Liver (tissue), 3 donors: ENCODE measurements at regions not wholly inside any gene's neighbourhood (a gene's known extent, or its start where the extent isn't known, plus 50 kb on each side); places are given as distances from the start of the nearest gene placed in this dataset.

Experiments used
- HNF4A ChIP-seq, 2 donors: conservative IDR thresholded peaks; 2 replicates each; pipeline ENCODE4 v1.6.1; 2016; ENCODE audit warnings: antibody characterized with exemption in 2 of 2, mild to moderate bottlenecking in 2 of 2
- JUND ChIP-seq, 2 donors: IDR thresholded peaks; 2 replicates each; pipeline ENCODE4 v1.6.1; 2016; ENCODE audit warnings: antibody characterized with exemption in 2 of 2
- SP1 ChIP-seq: IDR thresholded peaks from 2 replicates; pipeline ENCODE4 v1.6.1; 2018; ENCODE audit warnings: antibody characterized with exemption, mild to moderate bottlenecking
- TF ChIP-seq, protein P1 (sequence below): fragments of 150-350 bp; IDR thresholded peaks from 2 replicates; pipeline ENCODE4 v1.5.1; 2017; ENCODE audit warnings: improper control_type of control experiment, low read depth, low read length; ENCODE audit not compliant: missing input control
- TF ChIP-seq, protein P2 (sequence below): IDR thresholded peaks from 2 replicates; pipeline ENCODE4 v1.6.1; 2016; ENCODE audit warnings: antibody characterized with exemption
- TF ChIP-seq, protein P3 (sequence below): IDR thresholded peaks from 2 replicates; pipeline ENCODE4 v1.6.1; 2016; ENCODE audit warnings: antibody characterized with exemption
- TF ChIP-seq, protein P4 (sequence below): IDR thresholded peaks from 2 replicates; pipeline ENCODE4 v1.6.1; 2016; ENCODE audit warnings: antibody characterized with exemption, mild to moderate bottlenecking
- donor health status: healthy.
- donor health status: healthy.

DNA sequence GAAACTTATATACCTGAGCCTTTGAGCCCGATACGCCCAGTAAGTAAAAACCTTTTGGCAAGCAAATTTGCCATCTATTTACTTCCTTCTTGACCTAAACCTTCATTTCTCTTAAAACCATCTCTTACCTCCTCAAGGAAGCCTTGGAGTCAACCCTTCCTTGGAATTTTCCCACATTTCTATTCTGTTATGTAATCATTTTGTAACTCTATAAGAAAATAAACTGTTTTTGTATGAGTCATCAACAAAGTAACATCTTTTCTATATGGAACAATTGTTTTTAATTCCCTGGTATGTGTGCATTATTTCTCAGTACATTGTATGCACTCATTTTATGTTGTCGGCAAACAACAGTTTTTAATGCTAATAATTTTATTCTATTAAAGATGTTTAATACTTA lies 162.0 kb downstream of the TEX36 start:
- TF ChIP-seq, protein P1, sequence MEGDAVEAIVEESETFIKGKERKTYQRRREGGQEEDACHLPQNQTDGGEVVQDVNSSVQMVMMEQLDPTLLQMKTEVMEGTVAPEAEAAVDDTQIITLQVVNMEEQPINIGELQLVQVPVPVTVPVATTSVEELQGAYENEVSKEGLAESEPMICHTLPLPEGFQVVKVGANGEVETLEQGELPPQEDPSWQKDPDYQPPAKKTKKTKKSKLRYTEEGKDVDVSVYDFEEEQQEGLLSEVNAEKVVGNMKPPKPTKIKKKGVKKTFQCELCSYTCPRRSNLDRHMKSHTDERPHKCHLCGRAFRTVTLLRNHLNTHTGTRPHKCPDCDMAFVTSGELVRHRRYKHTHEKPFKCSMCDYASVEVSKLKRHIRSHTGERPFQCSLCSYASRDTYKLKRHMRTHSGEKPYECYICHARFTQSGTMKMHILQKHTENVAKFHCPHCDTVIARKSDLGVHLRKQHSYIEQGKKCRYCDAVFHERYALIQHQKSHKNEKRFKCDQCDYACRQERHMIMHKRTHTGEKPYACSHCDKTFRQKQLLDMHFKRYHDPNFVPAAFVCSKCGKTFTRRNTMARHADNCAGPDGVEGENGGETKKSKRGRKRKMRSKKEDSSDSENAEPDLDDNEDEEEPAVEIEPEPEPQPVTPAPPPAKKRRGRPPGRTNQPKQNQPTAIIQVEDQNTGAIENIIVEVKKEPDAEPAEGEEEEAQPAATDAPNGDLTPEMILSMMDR = no peak
- TF ChIP-seq HNF4A (conservative IDR thresholded peaks at IDR 0.05) = no peak
- TF ChIP-seq, protein P2, sequence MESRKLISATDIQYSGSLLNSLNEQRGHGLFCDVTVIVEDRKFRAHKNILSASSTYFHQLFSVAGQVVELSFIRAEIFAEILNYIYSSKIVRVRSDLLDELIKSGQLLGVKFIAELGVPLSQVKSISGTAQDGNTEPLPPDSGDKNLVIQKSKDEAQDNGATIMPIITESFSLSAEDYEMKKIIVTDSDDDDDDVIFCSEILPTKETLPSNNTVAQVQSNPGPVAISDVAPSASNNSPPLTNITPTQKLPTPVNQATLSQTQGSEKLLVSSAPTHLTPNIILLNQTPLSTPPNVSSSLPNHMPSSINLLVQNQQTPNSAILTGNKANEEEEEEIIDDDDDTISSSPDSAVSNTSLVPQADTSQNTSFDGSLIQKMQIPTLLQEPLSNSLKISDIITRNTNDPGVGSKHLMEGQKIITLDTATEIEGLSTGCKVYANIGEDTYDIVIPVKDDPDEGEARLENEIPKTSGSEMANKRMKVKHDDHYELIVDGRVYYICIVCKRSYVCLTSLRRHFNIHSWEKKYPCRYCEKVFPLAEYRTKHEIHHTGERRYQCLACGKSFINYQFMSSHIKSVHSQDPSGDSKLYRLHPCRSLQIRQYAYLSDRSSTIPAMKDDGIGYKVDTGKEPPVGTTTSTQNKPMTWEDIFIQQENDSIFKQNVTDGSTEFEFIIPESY = no peak
- TF ChIP-seq, protein P3, sequence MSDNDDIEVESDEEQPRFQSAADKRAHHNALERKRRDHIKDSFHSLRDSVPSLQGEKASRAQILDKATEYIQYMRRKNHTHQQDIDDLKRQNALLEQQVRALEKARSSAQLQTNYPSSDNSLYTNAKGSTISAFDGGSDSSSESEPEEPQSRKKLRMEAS = no peak
- TF ChIP-seq JUND (IDR thresholded peaks at IDR 0.05) = no peak
- TF ChIP-seq SP1 = no peak
- TF ChIP-seq, protein P4, sequence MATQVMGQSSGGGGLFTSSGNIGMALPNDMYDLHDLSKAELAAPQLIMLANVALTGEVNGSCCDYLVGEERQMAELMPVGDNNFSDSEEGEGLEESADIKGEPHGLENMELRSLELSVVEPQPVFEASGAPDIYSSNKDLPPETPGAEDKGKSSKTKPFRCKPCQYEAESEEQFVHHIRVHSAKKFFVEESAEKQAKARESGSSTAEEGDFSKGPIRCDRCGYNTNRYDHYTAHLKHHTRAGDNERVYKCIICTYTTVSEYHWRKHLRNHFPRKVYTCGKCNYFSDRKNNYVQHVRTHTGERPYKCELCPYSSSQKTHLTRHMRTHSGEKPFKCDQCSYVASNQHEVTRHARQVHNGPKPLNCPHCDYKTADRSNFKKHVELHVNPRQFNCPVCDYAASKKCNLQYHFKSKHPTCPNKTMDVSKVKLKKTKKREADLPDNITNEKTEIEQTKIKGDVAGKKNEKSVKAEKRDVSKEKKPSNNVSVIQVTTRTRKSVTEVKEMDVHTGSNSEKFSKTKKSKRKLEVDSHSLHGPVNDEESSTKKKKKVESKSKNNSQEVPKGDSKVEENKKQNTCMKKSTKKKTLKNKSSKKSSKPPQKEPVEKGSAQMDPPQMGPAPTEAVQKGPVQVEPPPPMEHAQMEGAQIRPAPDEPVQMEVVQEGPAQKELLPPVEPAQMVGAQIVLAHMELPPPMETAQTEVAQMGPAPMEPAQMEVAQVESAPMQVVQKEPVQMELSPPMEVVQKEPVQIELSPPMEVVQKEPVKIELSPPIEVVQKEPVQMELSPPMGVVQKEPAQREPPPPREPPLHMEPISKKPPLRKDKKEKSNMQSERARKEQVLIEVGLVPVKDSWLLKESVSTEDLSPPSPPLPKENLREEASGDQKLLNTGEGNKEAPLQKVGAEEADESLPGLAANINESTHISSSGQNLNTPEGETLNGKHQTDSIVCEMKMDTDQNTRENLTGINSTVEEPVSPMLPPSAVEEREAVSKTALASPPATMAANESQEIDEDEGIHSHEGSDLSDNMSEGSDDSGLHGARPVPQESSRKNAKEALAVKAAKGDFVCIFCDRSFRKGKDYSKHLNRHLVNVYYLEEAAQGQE = no peak
